ENCODE measurements at regions not wholly inside any gene's neighbourhood (a gene's known extent, or its start where the extent isn't known, plus 50 kb on each side); places are given as distances from the start of the nearest gene placed in this dataset.
A peak's percentile ranks its signal among the peaks of the same experiment; 100 is the strongest.

- TF ChIP-seq CTCF (IDR thresholded peaks at IDR 0.05) (no peak), EP300 (IDR thresholded peaks at IDR 0.05; ENCODE audit: low read depth) (peak; percentile 89), POLR2AphosphoS5 (IDR thresholded peaks at IDR 0.05) (peak; percentile 73 to 87 (median 80)), POLR2A (IDR thresholded peaks at IDR 0.05) (no peak)
Measured at GRCh38 chr15:35308802-35309201, 223.7 kb upstream of the NANOGP8 start.
